ENCODE measurements at regions not wholly inside any gene's neighbourhood (a gene's known extent, or its start where the extent isn't known, plus 50 kb on each side); places are given as distances from the start of the nearest gene placed in this dataset.

DNA sequence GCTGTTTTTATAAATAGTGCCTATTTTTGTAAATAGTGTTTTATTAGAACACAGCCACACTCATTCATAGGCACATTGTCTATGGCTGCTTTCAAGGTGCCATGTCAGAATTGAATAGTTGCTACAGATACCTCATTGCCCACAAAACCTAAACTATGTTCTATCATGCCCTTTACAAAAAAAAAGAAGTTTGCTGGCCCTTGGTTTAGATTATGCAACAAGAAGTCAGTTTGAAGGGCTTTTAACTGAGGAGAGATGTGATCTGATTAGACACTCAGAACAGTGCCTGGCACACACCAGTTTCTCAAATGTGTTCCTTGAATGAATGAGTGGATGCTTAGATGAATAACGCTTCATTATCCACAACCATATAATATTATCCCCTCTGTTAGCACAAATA lies 366.1 kb downstream of the MAFB start:
- no peak for DNase-seq
- H3K4me3 ChIP-seq: no peak overlapping the region
- H3K36me3 ChIP-seq (ENCODE audit: low read depth): no peaks in the 10 kb centered on the region
- no peaks in the 10 kb centered on the region for H3K79me2 ChIP-seq (ENCODE audit: insufficient read depth)
- no peaks in the 10 kb centered on the region for H3K9me2 ChIP-seq (ENCODE audit: insufficient read depth)
- no peak overlapping the region for H3K27ac ChIP-seq
- no peak overlapping the region for H3K9ac ChIP-seq
- in situ Hi-C loops (cut with MboI): no loop called here
- no peaks in the 10 kb centered on the region for H4K20me1 ChIP-seq (ENCODE audit: insufficient read depth)
- WGBS, 2 experiments (ENCODE audit: low coverage in 1 of 2, low lambda C conversion rate in 2 of 2, missing lambda C conversion rate in 2 of 2): 81 to 92% methylated on average over 1 of the region's 1 CpG
- no peak overlapping the region for H3K4me2 ChIP-seq (ENCODE audit: unreplicated experiment)
- no peaks in the 10 kb centered on the region for H3K4me1 ChIP-seq (ENCODE audit: insufficient read depth)
- H3K9me3 ChIP-seq (ENCODE audit: low read depth): no peaks in the 10 kb centered on the region
- TF ChIP-seq EZH2 (IDR thresholded peaks at IDR 0.05; ENCODE audit: insufficient read depth, poor library complexity, severe bottlenecking) (no peak), EZH2phosphoT487 (IDR thresholded peaks at IDR 0.05; ENCODE audit: insufficient read depth, low read depth) (no peak)
- H2AFZ ChIP-seq: no peak overlapping the region
- no peaks in the 10 kb centered on the region for H3F3A ChIP-seq (ENCODE audit: insufficient read depth)
- H3K27me3 ChIP-seq (replicated peaks; ENCODE audit: insufficient read depth): no peaks in the 10 kb centered on the region; the same call in 1 of the 2 replicates

DNA sequence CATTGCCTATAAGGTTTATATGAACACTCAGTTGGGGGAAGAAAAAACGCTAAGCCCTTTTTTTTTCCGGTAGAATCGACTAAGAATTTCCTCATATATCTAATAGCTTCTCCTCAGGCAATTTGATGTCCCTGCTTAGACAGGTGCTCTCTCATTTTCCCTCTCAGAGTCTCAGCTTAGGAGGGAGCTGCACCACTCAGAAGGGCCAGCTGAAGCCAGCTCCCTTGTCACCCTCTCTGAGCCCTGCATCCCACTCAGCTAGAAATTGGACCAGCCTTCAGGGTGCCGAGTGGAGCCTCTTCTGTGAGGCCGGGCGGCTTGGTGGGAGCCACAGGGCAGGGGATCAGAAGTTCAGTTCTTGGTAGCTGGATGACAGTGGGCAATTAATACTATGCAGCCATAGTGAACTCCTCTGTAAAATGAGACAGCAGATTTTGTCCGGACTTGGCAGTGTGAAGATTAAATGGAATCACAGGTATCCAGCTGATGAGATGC lies 368.5 kb downstream of the MAFB start:
- in situ Hi-C loops (cut with MboI): no loop called here
- Histone ChIP-seq H3K36me3 (ENCODE audit: low read depth) (no peaks in the 10 kb centered on the region), H3K9ac (no peak overlapping the region), H4K20me1 (ENCODE audit: insufficient read depth) (no peaks in the 10 kb centered on the region), H3K27ac (no peak overlapping the region), H3K9me3 (ENCODE audit: low read depth) (no peaks in the 10 kb centered on the region), H3K9me2 (ENCODE audit: insufficient read depth) (no peaks in the 10 kb centered on the region), H2AFZ (no peak overlapping the region), H3K4me1 (ENCODE audit: insufficient read depth) (no peaks in the 10 kb centered on the region), H3F3A (ENCODE audit: insufficient read depth) (no peaks in the 10 kb centered on the region), H3K4me2 (ENCODE audit: unreplicated experiment) (no peak overlapping the region), H3K4me3 (no peak overlapping the region), H3K27me3 (replicated peaks; ENCODE audit: insufficient read depth) (no peaks in the 10 kb centered on the region; the same call in 1 of the 2 replicates), H3K79me2 (ENCODE audit: insufficient read depth) (no peaks in the 10 kb centered on the region)
- DNase-seq: no peak
- whole genome bisulfite sequencing, 2 experiments (ENCODE audit: low coverage in 1 of 2, low lambda C conversion rate in 2 of 2, missing lambda C conversion rate in 2 of 2): 77 to 87% methylated on average over 7 of the region's 7 CpGs
- TF ChIP-seq EZH2phosphoT487 (IDR thresholded peaks at IDR 0.05; ENCODE audit: insufficient read depth, low read depth) (no peak), EZH2 (IDR thresholded peaks at IDR 0.05; ENCODE audit: insufficient read depth, poor library complexity, severe bottlenecking) (no peak)

DNA sequence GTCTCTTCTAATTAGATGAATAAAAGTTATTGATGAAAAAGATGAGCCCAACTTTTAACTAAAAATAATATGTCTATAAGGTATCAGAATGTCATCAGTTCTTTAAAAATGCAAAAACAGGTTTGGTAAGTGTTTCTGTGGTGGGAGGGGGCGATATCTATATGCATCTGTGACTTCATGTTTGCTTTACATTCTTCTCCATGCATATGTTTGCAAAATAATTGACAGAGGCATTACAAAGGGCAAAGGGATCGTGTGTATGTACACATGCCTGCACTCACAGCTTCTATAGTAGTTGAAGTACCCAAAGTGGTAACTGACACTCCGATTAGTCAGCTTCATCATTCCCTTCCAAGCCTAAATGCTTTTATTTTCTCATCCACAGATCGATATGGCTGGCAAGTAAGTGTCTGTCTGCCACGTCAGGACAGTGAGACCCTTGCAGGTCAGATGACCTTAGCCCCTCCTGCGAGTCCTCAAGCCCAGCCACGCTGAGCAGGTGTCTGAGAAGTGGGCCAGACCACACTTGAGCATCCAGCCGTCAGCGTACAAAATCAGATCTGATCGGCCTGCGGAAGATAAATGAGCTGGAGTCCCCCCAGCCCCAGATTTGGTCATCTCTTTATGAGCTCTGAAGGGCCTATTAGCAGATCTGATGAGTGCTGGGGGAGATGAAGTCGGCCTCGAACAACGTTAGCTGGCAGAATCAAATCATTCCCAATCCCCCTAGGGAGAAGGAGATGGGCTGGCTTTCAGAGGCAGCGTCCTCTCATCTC lies 369.1 kb downstream of the MAFB start:
- Histone ChIP-seq H2AFZ (no peak overlapping the region), H3K9me3 (ENCODE audit: low read depth) (no peaks in the 10 kb centered on the region), H4K20me1 (ENCODE audit: insufficient read depth) (no peaks in the 10 kb centered on the region), H3K9ac (no peak overlapping the region), H3K4me3 (no peak overlapping the region), H3F3A (ENCODE audit: insufficient read depth) (no peaks in the 10 kb centered on the region), H3K27ac (no peak overlapping the region), H3K4me2 (ENCODE audit: unreplicated experiment) (no peak overlapping the region), H3K36me3 (ENCODE audit: low read depth) (no peaks in the 10 kb centered on the region), H3K9me2 (ENCODE audit: insufficient read depth) (no peaks in the 10 kb centered on the region), H3K4me1 (ENCODE audit: insufficient read depth) (no peaks in the 10 kb centered on the region), H3K79me2 (ENCODE audit: insufficient read depth) (no peaks in the 10 kb centered on the region), H3K27me3 (replicated peaks; ENCODE audit: insufficient read depth) (no peaks in the 10 kb centered on the region; the same call in 1 of the 2 replicates)
- DNase-seq: no peak
- no peak for TF ChIP-seq EZH2 (IDR thresholded peaks at IDR 0.05; ENCODE audit: insufficient read depth, poor library complexity, severe bottlenecking)
- TF ChIP-seq EZH2phosphoT487 (IDR thresholded peaks at IDR 0.05; ENCODE audit: insufficient read depth, low read depth): no peak
- WGBS, 2 experiments (ENCODE audit: low coverage in 1 of 2, low lambda C conversion rate in 2 of 2, missing lambda C conversion rate in 2 of 2): 57 to 63% methylated on average over 15 of the region's 15 CpGs
- in situ Hi-C loops (cut with MboI): no loop called here

DNA sequence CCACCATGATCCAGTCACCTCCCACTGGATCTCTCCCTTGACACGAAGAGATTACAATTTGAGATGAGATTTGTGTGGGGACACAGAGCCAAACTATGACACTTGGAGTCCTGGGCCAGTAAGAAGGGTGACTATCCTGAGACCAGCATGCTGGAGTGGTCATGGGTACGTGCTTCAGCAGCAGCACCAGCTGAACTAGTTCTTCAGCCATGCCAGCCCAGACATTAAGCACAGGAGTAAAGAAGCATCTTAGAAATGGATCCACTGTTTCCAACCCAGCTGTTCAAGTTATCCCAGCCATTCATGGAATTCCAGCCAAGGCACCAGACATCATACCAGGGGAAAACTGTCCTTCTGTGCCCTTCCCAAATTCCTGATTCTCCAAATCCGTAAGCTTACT lies 370.0 kb downstream of the MAFB start:
- Histone ChIP-seq H4K20me1 (ENCODE audit: insufficient read depth) (no peaks in the 10 kb centered on the region), H2AFZ (no peak overlapping the region), H3K36me3 (ENCODE audit: low read depth) (no peaks in the 10 kb centered on the region), H3K79me2 (ENCODE audit: insufficient read depth) (no peaks in the 10 kb centered on the region), H3K4me2 (ENCODE audit: unreplicated experiment) (no peak overlapping the region), H3K9me2 (ENCODE audit: insufficient read depth) (no peaks in the 10 kb centered on the region), H3K9ac (no peak overlapping the region), H3K4me1 (ENCODE audit: insufficient read depth) (no peaks in the 10 kb centered on the region), H3K27me3 (replicated peaks; ENCODE audit: insufficient read depth) (no peaks in the 10 kb centered on the region; the same call in 1 of the 2 replicates), H3K9me3 (ENCODE audit: low read depth) (no peaks in the 10 kb centered on the region), H3K27ac (no peak overlapping the region), H3K4me3 (no peak overlapping the region), H3F3A (ENCODE audit: insufficient read depth) (no peaks in the 10 kb centered on the region)
- in situ Hi-C loops (cut with MboI): no loop called here
- DNase-seq: no peak
- 51 to 52% methylated on average over 3 of the region's 3 CpGs for WGBS, 2 experiments (ENCODE audit: low coverage in 1 of 2, low lambda C conversion rate in 2 of 2, missing lambda C conversion rate in 2 of 2)
- TF ChIP-seq EZH2phosphoT487 (IDR thresholded peaks at IDR 0.05; ENCODE audit: insufficient read depth, low read depth): no peak
- no peak for TF ChIP-seq EZH2 (IDR thresholded peaks at IDR 0.05; ENCODE audit: insufficient read depth, poor library complexity, severe bottlenecking)
